GM12872 (cell line): ENCODE measurements at regions not wholly inside any gene's neighbourhood (a gene's known extent, or its start where the extent isn't known, plus 50 kb on each side); places are given as distances from the start of the nearest gene placed in this dataset.

ENCODE experiments used
- CTCF ChIP-seq: IDR thresholded peaks from 3 replicates; pipeline ENCODE4 v1.5.1; 2011; ENCODE audit warnings: low read depth, mild to moderate bottlenecking, low read length, moderate library complexity; ENCODE audit not compliant: insufficient read depth

- no peak for TF ChIP-seq CTCF
Observed at GRCh38 chr3:30464381-30464780, 142.0 kb upstream of the TGFBR2 start.

GRCh38 chr3:30465454-30465853 is 140.9 kb upstream of the TGFBR2 start:
- TF ChIP-seq CTCF: no peak

GRCh38 chr3:30467596-30468238 is 138.7 kb upstream of the TGFBR2 start:
- no peak for TF ChIP-seq CTCF

- no peak for TF ChIP-seq CTCF
Observed at GRCh38 chr3:30469133-30469532, 137.3 kb upstream of the TGFBR2 start.

- TF ChIP-seq CTCF: no peak
Observed at GRCh38 chr3:30470496-30470895, 135.9 kb upstream of the TGFBR2 start.

- TF ChIP-seq CTCF: no peak
Observed at GRCh38 chr3:30471066-30471465, 135.3 kb upstream of the TGFBR2 start.

GRCh38 chr3:30471796-30472489 is 134.5 kb upstream of the TGFBR2 start:
- TF ChIP-seq CTCF: no peak
